OCI-M2 (cell line): ENCODE measurements at regions not wholly inside any gene's neighbourhood (a gene's known extent, or its start where the extent isn't known, plus 50 kb on each side); places are given as distances from the start of the nearest gene placed in this dataset.

Source experiments
- DNase-seq: peaks from one replicate; lab custom pipeline; 2025; ENCODE audit not compliant: unreplicated experiment; lab: John Stamatoyannopoulos, UW

DNA sequence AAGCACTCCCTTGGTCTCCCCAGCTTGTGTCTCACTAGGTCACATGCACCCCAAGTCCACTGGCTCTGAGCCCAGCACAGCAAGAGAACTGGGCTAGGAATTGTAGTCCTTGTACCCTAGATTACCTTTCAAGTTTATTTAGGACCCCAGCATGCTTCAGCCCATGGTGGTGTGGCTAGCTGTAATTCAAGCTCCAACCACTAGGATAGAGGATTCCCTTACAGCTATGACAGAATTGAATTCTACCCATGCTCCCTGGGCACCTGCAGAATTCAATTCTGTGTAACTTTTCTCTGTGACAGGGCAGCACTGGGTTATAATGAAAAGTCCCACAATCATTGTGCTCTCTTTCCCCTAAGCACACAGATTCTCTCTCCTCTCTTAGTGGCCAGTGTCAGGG is 253.8 kb upstream of the DMD start:
- DNase-seq: no peak

DNA sequence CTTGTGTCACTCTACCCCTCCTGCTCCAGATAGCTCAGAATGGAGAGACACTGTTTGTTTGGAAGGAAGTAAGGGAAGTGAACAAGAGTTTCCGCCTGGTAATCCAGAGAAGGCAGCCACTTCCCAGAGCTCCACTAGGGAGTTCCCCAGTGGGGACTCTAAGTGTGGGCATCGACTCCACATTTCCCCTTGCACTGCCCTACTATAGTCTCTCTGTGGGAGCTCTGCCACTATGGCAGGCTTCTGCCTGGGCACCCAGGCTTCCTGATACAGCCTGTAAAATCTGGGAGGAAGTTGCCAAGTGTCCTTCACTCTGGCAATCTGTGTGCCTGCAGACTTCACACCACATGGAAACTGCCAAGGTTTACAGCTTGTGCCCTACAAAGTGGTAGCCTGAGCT is 245.8 kb upstream of the DMD start:
- no peak for DNase-seq

DNA sequence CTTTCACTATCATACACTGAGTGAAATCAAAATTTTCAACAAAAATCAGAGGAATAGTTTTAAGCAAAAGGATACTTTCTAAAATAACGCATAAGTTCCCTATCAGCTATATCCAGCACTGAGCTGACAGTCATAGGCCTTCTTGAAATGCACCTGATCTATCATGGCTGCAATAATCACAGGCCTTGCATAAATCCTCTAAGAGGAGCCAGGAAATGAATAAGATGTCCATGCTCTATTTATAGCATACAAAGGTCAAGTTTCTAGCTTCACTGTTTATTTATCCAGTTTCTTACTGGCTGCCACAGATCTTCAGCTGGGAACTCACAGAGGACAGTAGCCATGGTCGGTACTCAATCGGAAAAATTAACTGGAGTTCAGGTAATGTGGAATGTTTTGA is 235.9 kb upstream of the DMD start:
- DNase-seq: no peak

DNA sequence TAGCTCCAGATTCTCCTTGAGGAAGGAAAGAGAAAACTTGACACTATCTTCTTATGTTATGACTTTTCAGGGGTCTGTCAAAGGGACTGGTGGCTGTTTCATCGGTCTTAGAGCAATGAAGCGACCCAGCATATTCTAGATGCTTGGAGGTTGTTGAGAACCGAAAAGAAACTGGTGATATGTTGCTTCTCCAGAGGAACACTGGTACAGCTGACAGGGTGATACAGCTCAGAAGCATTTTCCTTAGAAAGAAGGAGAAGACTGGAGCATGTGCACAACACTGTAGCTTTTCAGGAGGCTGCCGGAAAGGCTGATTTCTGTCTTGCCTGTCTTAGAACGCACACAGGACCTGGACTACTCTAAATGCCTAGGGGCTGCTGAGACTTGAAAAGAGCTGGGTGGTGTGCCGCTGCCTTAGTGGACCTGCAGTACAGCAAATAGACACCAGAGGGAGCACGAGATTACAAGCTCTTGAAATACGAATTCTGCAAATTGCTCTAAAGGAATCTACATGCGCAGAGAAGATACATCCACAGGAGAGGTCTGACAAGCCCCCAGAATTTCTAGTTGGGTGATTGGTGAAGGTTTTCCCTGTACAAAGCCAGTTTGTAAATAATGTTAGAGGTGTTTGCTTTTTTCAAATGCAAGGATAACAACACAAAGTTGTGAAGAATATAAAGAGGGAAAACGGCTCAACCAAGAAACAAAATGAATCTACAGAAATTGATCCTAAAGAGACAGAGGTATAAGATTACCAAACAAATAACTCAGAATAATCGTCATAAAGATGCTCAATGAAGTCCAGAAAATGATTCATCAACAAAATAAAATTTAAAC is 223.1 kb upstream of the DMD start:
- peak; percentile 57 for DNase-seq

DNA sequence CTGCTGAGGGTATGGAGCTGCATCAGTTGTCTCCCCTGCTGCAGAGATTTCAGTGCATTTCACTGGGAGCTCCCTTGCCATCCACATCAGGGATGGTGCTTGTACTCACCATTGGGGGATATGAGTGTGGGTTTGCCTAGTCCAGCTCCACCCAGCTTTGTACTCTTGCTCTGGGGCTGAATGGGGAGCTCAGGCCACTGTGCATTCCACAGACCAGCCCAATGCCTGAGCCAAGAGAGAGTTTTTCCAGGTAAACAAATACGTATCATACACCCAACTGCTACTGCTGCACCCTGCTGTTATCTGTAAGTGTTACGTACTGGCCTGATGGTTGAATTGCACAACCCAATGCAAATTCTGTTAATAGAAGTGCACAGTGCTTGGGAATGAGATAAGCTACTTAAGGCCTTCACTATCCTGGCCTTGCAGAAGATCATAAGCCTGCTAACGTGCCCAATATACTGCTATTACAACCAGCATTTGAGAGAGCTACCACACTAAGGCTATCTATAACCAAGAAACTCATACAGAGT is 205.0 kb upstream of the DMD start:
- DNase-seq: no peak

DNA sequence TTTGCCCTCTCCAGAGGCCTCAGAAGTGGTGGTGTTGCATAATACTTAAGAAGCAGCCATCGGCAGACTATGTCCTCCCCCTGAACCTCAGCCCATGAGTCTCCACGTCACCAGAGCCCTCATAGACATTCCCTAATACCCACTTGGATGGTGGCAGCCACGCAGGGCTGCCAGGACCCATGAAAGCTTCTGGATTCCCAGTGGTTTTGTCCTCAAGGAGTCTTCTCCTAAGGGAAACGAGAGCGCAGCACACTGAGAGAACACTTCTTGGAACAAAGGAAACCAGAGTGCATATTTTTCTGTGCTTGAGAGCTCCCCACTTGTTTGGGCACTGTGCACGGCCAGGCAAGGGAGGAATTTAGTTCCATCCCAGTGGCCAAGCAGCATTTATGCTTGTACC is 204.1 kb upstream of the DMD start:
- DNase-seq: no peak

DNA sequence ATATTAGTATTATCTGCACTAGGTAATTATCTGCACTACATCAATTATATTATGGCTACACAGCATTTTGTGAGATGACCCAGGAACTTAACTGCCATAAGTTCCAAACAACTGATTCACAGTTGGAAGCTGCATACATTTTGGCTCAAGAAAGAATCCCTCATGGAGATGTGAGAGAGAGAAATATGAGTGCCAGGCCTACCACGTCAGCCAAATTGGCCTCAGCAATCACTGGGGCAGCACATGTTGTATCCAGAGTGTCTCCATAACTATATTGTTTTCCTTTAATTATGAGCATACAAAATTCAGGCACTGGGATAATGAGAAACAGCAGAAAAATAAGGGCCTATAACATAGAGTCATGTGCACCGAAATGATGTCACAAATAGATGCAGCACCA is 174.2 kb upstream of the DMD start:
- no peak for DNase-seq

GRCh38 chrX:33379839-33380238 is 168.5 kb upstream of the DMD start:
- no peak for DNase-seq

DNA sequence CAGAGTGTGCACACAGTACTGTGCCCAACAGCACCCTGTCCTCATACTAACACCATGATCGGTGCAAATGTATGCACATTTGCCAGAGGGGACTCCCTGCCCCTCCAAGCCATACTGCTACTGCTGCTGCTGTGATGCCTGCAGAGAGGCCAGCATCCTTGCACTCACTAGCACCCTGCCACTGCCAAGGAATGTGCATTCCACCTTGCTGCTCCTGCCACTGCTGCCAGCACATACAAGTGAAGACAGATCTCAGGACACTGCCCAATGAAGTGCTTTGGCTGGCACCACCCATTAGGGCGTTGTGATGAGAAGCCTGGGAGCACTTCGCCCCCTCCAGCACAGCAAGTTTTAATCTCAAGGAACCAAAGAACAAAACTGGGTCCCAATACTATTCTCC is 146.3 kb upstream of the DMD start:
- DNase-seq: no peak

GRCh38 chrX:33339219-33339618 is 127.9 kb upstream of the DMD start:
- DNase-seq: no peak

GRCh38 chrX:33336783-33337182 is 125.4 kb upstream of the DMD start:
- DNase-seq: no peak

DNA sequence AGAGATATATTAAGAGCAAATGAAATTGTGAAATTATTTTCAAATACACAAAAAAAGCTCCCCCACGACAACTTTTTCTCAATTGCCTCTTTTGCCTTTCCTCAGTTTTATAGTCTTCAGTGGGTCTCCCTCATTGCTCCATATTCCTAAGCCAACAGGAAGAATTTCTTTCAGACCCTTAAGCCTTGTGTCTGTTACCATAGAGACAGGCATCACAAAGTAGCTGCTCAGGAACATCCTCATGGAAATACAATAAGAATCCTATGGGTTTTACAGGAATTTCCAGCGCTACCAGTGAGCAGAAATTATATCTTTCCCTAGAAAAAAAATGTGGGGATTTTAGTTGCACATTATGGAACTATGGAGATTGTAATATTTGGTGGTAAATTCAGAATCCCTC is 121.9 kb upstream of the DMD start:
- DNase-seq: no peak

GRCh38 chrX:33330798-33331197 is 119.4 kb upstream of the DMD start:
- no peak for DNase-seq

DNA sequence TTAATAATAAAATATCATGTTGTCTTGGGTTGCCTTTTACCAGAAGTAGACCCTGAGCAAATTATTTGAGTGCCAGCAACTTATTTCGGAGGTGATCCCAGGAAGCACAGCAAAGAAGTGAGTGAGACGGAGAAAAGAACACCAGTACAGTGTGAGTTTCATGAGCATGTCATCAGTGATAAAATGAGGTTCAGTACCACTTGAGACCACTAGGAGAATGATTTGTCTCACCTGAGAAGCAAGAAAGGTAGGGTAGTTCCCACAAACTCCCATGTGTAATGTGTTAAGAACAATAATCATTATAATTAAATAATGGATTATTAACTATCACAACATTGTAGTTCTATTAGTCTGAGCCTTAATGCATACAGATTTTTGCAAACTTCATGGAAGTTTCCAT is 112.8 kb upstream of the DMD start:
- no peak for DNase-seq

- DNase-seq: no peak
Measured at GRCh38 chrX:33307911-33308354, 96.6 kb upstream of the DMD start.

GRCh38 chrX:33298622-33299021 is 87.3 kb upstream of the DMD start:
- DNase-seq: no peak

GRCh38 chrX:33285550-33285949 is 74.2 kb upstream of the DMD start:
- no peak for DNase-seq

DNA sequence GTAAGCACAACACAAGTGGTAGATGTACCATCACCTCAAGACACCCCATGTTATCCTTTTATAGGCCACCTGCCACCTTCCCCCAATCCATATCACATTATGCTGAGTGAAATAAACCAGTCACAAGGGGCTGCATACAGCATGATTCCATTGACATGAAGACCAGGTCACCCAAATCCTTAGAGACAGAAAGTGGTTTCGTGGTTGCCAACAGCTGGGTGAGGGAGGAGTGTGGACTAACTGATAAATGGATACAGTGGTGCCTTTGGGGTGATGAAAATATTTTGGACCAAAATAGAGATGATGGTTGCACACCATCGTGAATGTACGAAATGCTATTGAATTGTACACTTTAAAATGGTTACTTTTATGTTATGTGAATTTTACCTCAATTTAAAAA is 65.7 kb upstream of the DMD start:
- no peak for DNase-seq

GRCh38 chrX:33273535-33273934 is 62.2 kb upstream of the DMD start:
- no peak for DNase-seq

GRCh38 chrX:33272986-33273385 is 61.6 kb upstream of the DMD start:
- no peak for DNase-seq
